ENCODE measurements at regions not wholly inside any gene's neighbourhood (a gene's known extent, or its start where the extent isn't known, plus 50 kb on each side); places are given as distances from the start of the nearest gene placed in this dataset.

DNA sequence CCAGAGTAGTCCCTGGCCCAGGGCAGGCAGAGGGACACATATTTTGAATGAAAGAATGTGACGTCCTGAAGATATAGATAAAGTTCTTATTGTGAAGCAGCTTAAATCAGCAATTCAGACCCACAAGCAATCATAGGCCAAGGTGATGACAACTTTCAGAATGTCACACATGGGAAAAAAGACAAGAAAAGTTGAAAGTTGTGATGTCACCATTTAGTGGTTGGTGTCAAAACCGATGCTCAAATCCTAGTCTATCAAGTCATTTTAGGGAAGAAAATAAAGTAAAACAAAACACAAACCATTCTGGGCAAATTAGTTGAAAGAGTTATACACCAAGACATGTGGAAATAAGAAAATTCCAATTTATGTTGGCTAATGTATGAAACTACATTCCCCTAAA is 710.8 kb downstream of the DOK5 start:
- H3K36me3 ChIP-seq (replicated peaks in 1 of 2; ENCODE audit: control extremely low read depth in 1 of 2, control insufficient read depth in 1 of 2, extremely low read depth in 1 of 2, insufficient read depth in 2 of 2, low read length in 1 of 2): no peaks in the 10 kb centered on the region
- H3K4me1 Mint-ChIP-seq: no peaks in the 10 kb centered on the region
- WGBS (ENCODE audit: insufficient coverage): no CpG with 5 or more reads among the region's 2 CpGs
- ATAC-seq (ENCODE audit: low read depth) (no peak), DNase-seq (no peak)
- H4K20me1 ChIP-seq (ENCODE audit: control insufficient read depth, insufficient read depth, low read length, poor library complexity, severe bottlenecking): no peaks in the 10 kb centered on the region
- no peak overlapping the region for H2AFZ ChIP-seq (ENCODE audit: insufficient read depth, low read depth, low read length, poor library complexity, severe bottlenecking)
- peaks cover 3% of the 10 kb centered on the region for H3K9me3 Mint-ChIP-seq (ENCODE audit: insufficient read depth)
- no peak overlapping the region for H3K4me3 ChIP-seq (ENCODE audit: control extremely low read depth in 1 of 5, extremely low read depth in 1 of 5, insufficient read depth in 1 of 5, low read depth in 2 of 5, low read length in 4 of 5)
- no peaks in the 10 kb centered on the region for H3K4me1 ChIP-seq (ENCODE audit: control insufficient read depth in 2 of 2, insufficient read depth in 2 of 2, low read length in 2 of 2)
- ChIA-PET POLR2A (no interaction called here), CTCF (no interaction called here)
- H3K27me3 ChIP-seq (replicated peaks in 1 of 4; ENCODE audit: control extremely low read depth in 1 of 4, control insufficient read depth in 3 of 4, insufficient read depth in 4 of 4, low read length in 3 of 4): no peaks in the 10 kb centered on the region
- TF ChIP-seq EZH2 (IDR thresholded peaks at IDR 0.05; ENCODE audit: borderline replicate concordance, insufficient read depth, low read depth, low read length, poor library complexity, severe bottlenecking): no peak
- TF ChIP-seq, protein P1, sequence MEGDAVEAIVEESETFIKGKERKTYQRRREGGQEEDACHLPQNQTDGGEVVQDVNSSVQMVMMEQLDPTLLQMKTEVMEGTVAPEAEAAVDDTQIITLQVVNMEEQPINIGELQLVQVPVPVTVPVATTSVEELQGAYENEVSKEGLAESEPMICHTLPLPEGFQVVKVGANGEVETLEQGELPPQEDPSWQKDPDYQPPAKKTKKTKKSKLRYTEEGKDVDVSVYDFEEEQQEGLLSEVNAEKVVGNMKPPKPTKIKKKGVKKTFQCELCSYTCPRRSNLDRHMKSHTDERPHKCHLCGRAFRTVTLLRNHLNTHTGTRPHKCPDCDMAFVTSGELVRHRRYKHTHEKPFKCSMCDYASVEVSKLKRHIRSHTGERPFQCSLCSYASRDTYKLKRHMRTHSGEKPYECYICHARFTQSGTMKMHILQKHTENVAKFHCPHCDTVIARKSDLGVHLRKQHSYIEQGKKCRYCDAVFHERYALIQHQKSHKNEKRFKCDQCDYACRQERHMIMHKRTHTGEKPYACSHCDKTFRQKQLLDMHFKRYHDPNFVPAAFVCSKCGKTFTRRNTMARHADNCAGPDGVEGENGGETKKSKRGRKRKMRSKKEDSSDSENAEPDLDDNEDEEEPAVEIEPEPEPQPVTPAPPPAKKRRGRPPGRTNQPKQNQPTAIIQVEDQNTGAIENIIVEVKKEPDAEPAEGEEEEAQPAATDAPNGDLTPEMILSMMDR (IDR thresholded peaks at IDR 0.05): no peak
- no peak overlapping the region for H3K9ac ChIP-seq (ENCODE audit: low read length)
- H3K27me3 Mint-ChIP-seq: no peaks in the 10 kb centered on the region
- H3K9me3 ChIP-seq (ENCODE audit: control extremely low read depth in 1 of 3, control insufficient read depth in 2 of 3, insufficient read depth in 1 of 3, low read length in 2 of 3): peaks cover 0 to 3% (median 0%) of the 10 kb centered on the region in 3 donors
- H3K27ac Mint-ChIP-seq: no peak overlapping the region
- no peaks in the 10 kb centered on the region for H3K79me2 ChIP-seq (ENCODE audit: control insufficient read depth, insufficient read depth, low read length)
- H3K4me2 ChIP-seq (replicated peaks; ENCODE audit: low read depth, low read length, poor library complexity, severe bottlenecking): no peak overlapping the region
- intact Hi-C loops (cut with micrococcal nuclease): no loop called here
- no peak overlapping the region for H3K4me3 Mint-ChIP-seq
- H3K27ac ChIP-seq (ENCODE audit: low read length in 2 of 2): no peak overlapping the region

DNA sequence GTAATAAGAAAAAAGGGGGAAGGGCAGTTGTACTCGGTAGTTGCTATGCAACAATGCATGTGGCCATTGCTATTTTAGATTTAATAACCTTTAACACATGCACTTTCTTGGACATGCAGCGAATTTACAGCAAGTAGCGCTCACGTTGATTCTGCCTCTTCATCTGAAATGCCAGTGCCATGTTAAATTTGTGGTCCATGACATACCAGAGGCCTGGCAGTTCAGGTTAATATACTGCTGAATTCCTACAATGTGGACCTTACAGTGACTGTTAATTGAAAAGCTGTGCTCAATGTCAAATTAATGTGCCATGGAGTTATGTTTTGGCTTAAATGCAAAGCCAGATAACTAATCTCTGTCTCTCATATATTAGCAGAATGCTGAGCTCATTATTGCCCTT is 699.7 kb downstream of the DOK5 start:
- Histone ChIP-seq H3K4me1 (ENCODE audit: control insufficient read depth in 2 of 2, insufficient read depth in 2 of 2, low read length in 2 of 2) (no peaks in the 10 kb centered on the region), H3K36me3 (replicated peaks in 1 of 2; ENCODE audit: control extremely low read depth in 1 of 2, control insufficient read depth in 1 of 2, extremely low read depth in 1 of 2, insufficient read depth in 2 of 2, low read length in 1 of 2) (no peaks in the 10 kb centered on the region), H3K27ac (ENCODE audit: low read length in 2 of 2) (no peak overlapping the region), H3K27me3 (replicated peaks in 1 of 4; ENCODE audit: control extremely low read depth in 1 of 4, control insufficient read depth in 3 of 4, insufficient read depth in 4 of 4, low read length in 3 of 4) (no peaks in the 10 kb centered on the region), H4K20me1 (ENCODE audit: control insufficient read depth, insufficient read depth, low read length, poor library complexity, severe bottlenecking) (no peaks in the 10 kb centered on the region), H3K9me3 (ENCODE audit: control extremely low read depth in 1 of 3, control insufficient read depth in 2 of 3, insufficient read depth in 1 of 3, low read length in 2 of 3) (peaks cover 0 to 4% (median 2%) of the 10 kb centered on the region in 3 donors), H2AFZ (ENCODE audit: insufficient read depth, low read depth, low read length, poor library complexity, severe bottlenecking) (no peak overlapping the region), H3K4me2 (replicated peaks; ENCODE audit: low read depth, low read length, poor library complexity, severe bottlenecking) (no peak overlapping the region), H3K9ac (ENCODE audit: low read length) (no peak overlapping the region), H3K4me3 (ENCODE audit: control extremely low read depth in 1 of 5, extremely low read depth in 1 of 5, insufficient read depth in 1 of 5, low read depth in 2 of 5, low read length in 4 of 5) (no peak overlapping the region), H3K79me2 (ENCODE audit: control insufficient read depth, insufficient read depth, low read length) (no peaks in the 10 kb centered on the region)
- Mint-ChIP-seq H3K27ac (no peak overlapping the region), H3K27me3 (no peaks in the 10 kb centered on the region), H3K4me1 (no peaks in the 10 kb centered on the region), H3K9me3 (ENCODE audit: insufficient read depth) (peaks cover 4% of the 10 kb centered on the region), H3K4me3 (no peak overlapping the region)
- TF ChIP-seq, protein P1 (IDR thresholded peaks at IDR 0.05): no peak
- no peak for TF ChIP-seq EZH2 (IDR thresholded peaks at IDR 0.05; ENCODE audit: borderline replicate concordance, insufficient read depth, low read depth, low read length, poor library complexity, severe bottlenecking)
- DNase-seq (no peak), ATAC-seq (ENCODE audit: low read depth) (no peak)
- WGBS (ENCODE audit: insufficient coverage): 94% methylated on average over 3 of the region's 4 CpGs
- intact Hi-C loops (cut with micrococcal nuclease): no loop called here
- ChIA-PET CTCF (no interaction called here), POLR2A (no interaction called here)
